Sciatic nerve (tissue), 2 donors: ENCODE measurements at regions not wholly inside any gene's neighbourhood (a gene's known extent, or its start where the extent isn't known, plus 50 kb on each side); places are given as distances from the start of the nearest gene placed in this dataset.
"Not testable (repeated sequence)": the region's sequence is repeated elsewhere in the genome, so short reads cannot be mapped to it uniquely, and the experiment has no call there.

Experiments
- ATAC-seq: fragments of 200-7000 bp; cut with Tn5 transposase; one replicate; pipeline ENCODE4 v1.9.1; 2020; ENCODE audit warnings: mild to moderate bottlenecking, moderate library complexity
- DNase-seq: peaks from one replicate; pipeline ENCODE4 v3.0.0-alpha.2; 2020; ENCODE audit warnings: low spot score
- intact Hi-C: fragments of 100-400 bp; cut with DNase I; formaldehyde crosslinking; loops from one replicate; pipeline ENCODE4 v1.14.2; 2022
- donor health status: DM: no; HTN: no; CAD: no.
- donor health status: DM: no; HTN: no; CAD: no.

GRCh38 chr10:27296285-27296684 lies 55.7 kb upstream of the ACBD5 start:
- ATAC-seq, DNase-seq, intact Hi-C loops: not testable (repeated sequence)

- ATAC-seq, intact Hi-C loops, DNase-seq: not testable (repeated sequence)
Observed at GRCh38 chr10:27291253-27291895, 50.8 kb upstream of the ACBD5 start.
